ENCODE measurements at regions not wholly inside any gene's neighbourhood (a gene's known extent, or its start where the extent isn't known, plus 50 kb on each side); places are given as distances from the start of the nearest gene placed in this dataset.

DNA sequence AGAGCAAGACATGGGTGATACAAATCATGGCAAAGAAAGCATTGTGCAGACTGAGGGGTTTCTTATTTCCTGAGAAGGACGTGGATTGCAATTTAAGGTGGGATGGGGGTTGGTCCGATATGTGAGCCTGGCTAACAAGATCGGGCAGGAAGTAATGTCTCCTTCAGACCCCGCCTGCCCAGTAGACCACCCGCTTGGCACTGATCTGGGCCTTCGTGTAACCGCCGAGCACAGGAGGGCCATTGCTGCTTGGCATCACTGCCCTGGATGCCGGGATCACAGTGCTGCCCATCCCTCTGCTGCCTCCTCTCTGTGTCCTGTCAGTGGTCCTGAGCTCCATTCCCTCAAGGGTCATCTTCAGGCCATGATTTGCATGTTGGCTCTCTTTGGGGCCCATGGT is 214.6 kb upstream of the ZNF32 start:
- no peak overlapping the region for H3K4me2 ChIP-seq (ENCODE audit: low read length)
- peaks cover 55% of the 10 kb centered on the region for H3K4me1 ChIP-seq (ENCODE audit: control insufficient read depth, insufficient read depth, low read length)
- no peak overlapping the region for H3K4me3 ChIP-seq (ENCODE audit: low read length)
- H3K27me3 ChIP-seq (ENCODE audit: control insufficient read depth, insufficient read depth, low read length): no peaks in the 10 kb centered on the region
- no peaks in the 10 kb centered on the region for H3K9me3 ChIP-seq (replicated peaks; ENCODE audit: low read length)
- H3K9ac ChIP-seq (ENCODE audit: low read depth, low read length): peak overlapping the region; percentile 29
- no peaks in the 10 kb centered on the region for H3K36me3 ChIP-seq (ENCODE audit: insufficient read depth, low read length)

DNA sequence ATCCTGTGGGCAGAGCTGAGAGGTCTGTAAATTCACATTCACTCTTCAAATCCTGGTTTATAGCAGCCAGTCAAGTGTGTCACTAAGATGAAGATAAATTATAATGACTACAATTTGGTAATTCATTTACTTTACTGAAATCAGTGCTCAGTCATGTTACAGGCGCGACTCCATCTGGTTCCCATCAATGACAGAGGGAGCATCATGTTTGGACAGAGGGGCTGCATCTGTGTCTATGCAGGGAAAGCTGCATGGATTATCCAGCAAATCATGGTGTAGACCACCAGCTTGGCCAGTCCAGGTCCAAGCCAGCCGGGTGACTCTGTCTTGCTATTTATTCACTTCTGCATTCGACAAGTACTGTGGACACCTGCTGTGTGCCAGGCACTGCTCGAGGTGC is 214.1 kb upstream of the ZNF32 start:
- H3K36me3 ChIP-seq (ENCODE audit: insufficient read depth, low read length): no peaks in the 10 kb centered on the region
- H3K4me1 ChIP-seq (ENCODE audit: control insufficient read depth, insufficient read depth, low read length): peaks cover 55% of the 10 kb centered on the region
- H3K9me3 ChIP-seq (replicated peaks; ENCODE audit: low read length): no peaks in the 10 kb centered on the region
- H3K9ac ChIP-seq (ENCODE audit: low read depth, low read length): peak overlapping the region; percentile 29
- no peaks in the 10 kb centered on the region for H3K27me3 ChIP-seq (ENCODE audit: control insufficient read depth, insufficient read depth, low read length)
- no peak overlapping the region for H3K4me2 ChIP-seq (ENCODE audit: low read length)
- no peak overlapping the region for H3K4me3 ChIP-seq (ENCODE audit: low read length)

DNA sequence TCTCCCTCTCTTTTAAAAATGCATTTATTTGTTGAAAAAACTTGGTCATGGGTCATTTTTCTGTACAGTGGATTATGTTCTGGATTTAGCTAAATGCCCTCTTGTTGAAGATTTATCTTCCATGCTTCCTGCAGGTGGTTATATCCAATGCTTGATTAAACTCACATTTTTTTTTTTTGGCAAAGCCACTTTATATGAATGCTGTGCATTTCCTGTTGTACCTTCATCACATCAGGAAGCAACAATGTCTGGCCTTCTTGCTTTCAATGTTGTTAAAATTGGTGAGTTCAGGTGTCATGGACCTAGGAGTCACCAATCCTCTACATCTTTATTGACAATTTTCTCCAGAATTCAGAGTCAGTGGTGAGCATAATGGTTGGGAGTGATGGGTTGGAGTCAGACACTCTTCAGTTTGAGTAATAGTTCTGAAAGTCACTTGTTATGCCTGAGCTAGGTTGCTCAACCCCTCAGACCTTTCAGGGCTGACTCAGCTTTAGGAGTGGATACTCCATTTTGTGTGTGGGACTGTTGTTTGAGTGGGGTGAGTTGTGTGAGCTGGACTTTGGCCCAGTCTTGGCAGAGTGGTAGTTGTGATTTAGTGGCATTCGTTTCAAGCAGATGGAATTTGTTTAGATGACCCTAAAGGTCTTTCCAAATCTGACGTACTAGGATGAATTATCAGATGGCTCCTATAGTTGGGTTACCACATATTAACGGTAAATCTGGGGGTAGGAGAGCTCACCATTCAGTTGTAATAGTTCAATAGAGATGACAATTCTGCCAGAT is 213.5 kb upstream of the ZNF32 start:
- Histone ChIP-seq H3K9me3 (replicated peaks; ENCODE audit: low read length) (no peaks in the 10 kb centered on the region), H3K4me3 (ENCODE audit: low read length) (no peak overlapping the region), H3K4me2 (ENCODE audit: low read length) (peak overlapping the region; percentile 15), H3K27me3 (ENCODE audit: control insufficient read depth, insufficient read depth, low read length) (no peaks in the 10 kb centered on the region), H3K36me3 (ENCODE audit: insufficient read depth, low read length) (no peaks in the 10 kb centered on the region), H3K4me1 (ENCODE audit: control insufficient read depth, insufficient read depth, low read length) (peaks cover 55% of the 10 kb centered on the region), H3K9ac (ENCODE audit: low read depth, low read length) (peak overlapping the region; percentile 29)

GRCh38 chr10:43859016-43859525 is 210.4 kb upstream of the ZNF32 start:
- Histone ChIP-seq H3K4me1 (ENCODE audit: control insufficient read depth, insufficient read depth, low read length) (peaks cover 51% of the 10 kb centered on the region), H3K9me3 (replicated peaks; ENCODE audit: low read length) (no peaks in the 10 kb centered on the region), H3K36me3 (ENCODE audit: insufficient read depth, low read length) (no peaks in the 10 kb centered on the region), H3K9ac (ENCODE audit: low read depth, low read length) (no peak overlapping the region), H3K27me3 (ENCODE audit: control insufficient read depth, insufficient read depth, low read length) (no peaks in the 10 kb centered on the region), H3K4me3 (ENCODE audit: low read length) (no peak overlapping the region), H3K4me2 (ENCODE audit: low read length) (no peak overlapping the region)

- Histone ChIP-seq H3K27me3 (ENCODE audit: control insufficient read depth, insufficient read depth, low read length) (no peaks in the 10 kb centered on the region), H3K9me3 (replicated peaks; ENCODE audit: low read length) (no peaks in the 10 kb centered on the region), H3K4me3 (ENCODE audit: low read length) (no peak overlapping the region), H3K4me1 (ENCODE audit: control insufficient read depth, insufficient read depth, low read length) (peaks cover 48% of the 10 kb centered on the region), H3K36me3 (ENCODE audit: insufficient read depth, low read length) (no peaks in the 10 kb centered on the region), H3K9ac (ENCODE audit: low read depth, low read length) (no peak overlapping the region), H3K4me2 (ENCODE audit: low read length) (peak overlapping the region; percentile 8)
Measured at GRCh38 chr10:43857931-43858315, 209.2 kb upstream of the ZNF32 start.

DNA sequence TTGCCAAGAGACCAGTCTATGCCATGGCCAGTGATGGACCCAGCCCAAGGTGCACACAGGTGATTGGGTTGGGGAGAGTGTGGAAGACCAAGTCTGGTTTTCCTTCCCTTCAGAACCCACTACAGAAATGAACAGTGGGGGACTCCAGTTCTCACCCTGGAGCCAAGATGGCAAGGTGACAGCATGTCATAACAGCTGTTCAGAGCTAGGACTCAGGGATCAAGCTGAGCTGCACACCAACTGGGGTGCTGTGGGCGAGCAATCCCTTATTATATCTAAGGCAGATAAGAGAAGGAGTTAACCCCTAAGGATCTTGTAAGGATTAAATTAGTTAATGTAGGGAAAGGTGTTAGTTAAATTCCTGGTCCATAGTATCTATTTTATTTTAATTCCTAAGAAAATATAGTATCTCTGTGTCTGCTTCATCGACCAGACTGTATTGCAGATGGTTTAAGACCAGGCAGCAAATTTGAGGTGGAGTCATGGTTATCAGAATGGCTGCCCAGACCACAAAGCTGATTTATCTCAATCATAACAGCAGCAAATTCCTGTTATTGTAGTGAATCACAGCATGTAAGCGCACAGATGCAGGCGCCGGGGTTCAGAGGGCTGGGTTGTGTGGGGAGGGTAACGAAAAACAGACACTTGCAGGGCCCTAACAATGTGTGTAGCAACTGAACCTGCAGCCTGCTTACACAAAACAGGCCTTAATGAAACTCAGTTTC is 208.7 kb upstream of the ZNF32 start:
- Histone ChIP-seq H3K9ac (ENCODE audit: low read depth, low read length) (peak overlapping the region; percentile 8), H3K4me2 (ENCODE audit: low read length) (peak overlapping the region; percentile 60)

DNA sequence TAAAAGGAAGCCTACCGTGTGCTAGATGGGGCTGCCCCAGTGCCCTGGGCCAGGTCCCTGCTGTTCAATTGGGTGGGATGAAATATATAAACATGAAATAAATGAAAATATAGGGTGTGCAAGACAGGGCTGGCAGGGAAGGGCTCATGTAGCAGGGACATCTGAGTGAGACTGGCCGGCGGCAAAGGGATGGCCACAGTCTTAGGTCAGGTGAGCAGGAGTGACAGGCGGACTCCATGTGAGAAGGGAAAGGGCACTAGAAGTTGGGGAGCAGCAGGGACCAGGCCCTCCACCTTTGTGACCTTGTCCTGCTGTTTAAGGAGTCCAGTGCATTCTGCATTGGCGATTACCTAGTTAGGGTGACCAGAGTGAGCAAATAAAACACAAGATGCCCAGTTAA is 207.6 kb upstream of the ZNF32 start:
- Histone ChIP-seq H3K4me1 (ENCODE audit: control insufficient read depth, insufficient read depth, low read length) (peaks cover 35% of the 10 kb centered on the region), H3K4me3 (ENCODE audit: low read length) (no peak overlapping the region), H3K9me3 (replicated peaks; ENCODE audit: low read length) (no peaks in the 10 kb centered on the region), H3K9ac (ENCODE audit: low read depth, low read length) (no peak overlapping the region), H3K4me2 (ENCODE audit: low read length) (no peak overlapping the region), H3K36me3 (ENCODE audit: insufficient read depth, low read length) (no peaks in the 10 kb centered on the region), H3K27me3 (ENCODE audit: control insufficient read depth, insufficient read depth, low read length) (no peaks in the 10 kb centered on the region)

More for the DNA sequence above, 208.7 kb upstream of the ZNF32 start:
- Histone ChIP-seq H3K4me3 (ENCODE audit: low read length) (no peak overlapping the region), H3K27me3 (ENCODE audit: control insufficient read depth, insufficient read depth, low read length) (no peaks in the 10 kb centered on the region), H3K4me1 (ENCODE audit: control insufficient read depth, insufficient read depth, low read length) (peaks cover 43% of the 10 kb centered on the region), H3K9me3 (replicated peaks; ENCODE audit: low read length) (no peaks in the 10 kb centered on the region), H3K36me3 (ENCODE audit: insufficient read depth, low read length) (no peaks in the 10 kb centered on the region)

DNA sequence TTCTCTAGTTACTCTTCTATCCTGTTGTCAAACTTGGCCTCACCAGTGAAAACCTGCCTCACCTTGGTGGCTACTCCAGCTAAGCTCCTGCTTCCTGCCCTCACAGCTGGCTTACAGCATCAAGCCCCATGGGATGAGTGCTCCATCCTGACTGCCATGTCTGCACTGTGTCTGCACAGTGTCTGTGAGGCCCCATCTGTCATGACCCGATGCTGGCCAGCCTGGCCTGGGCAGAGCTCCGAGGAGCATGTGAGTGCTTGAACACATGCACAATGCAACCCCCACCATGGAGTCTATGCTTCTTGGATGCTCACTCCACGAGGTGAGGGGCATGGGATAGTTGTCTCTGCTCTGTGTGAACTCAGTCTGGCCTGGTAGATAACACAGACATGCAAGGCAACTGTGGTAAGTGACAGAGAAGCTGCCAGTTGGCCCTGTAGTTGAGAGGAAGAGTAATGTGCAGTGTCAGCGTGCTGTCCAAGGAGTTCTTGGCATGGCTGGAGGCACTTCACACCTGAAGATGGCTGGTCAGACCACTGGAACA is 207.1 kb upstream of the ZNF32 start:
- Histone ChIP-seq H3K36me3 (ENCODE audit: insufficient read depth, low read length) (no peaks in the 10 kb centered on the region), H3K9ac (ENCODE audit: low read depth, low read length) (no peak overlapping the region), H3K9me3 (replicated peaks; ENCODE audit: low read length) (no peaks in the 10 kb centered on the region), H3K4me3 (ENCODE audit: low read length) (no peak overlapping the region), H3K4me2 (ENCODE audit: low read length) (no peak overlapping the region), H3K4me1 (ENCODE audit: control insufficient read depth, insufficient read depth, low read length) (peaks cover 35% of the 10 kb centered on the region), H3K27me3 (ENCODE audit: control insufficient read depth, insufficient read depth, low read length) (no peaks in the 10 kb centered on the region)

GRCh38 chr10:43854007-43854406 is 205.3 kb upstream of the ZNF32 start:
- no peak overlapping the region for H3K9ac ChIP-seq (ENCODE audit: low read depth, low read length)
- H3K9me3 ChIP-seq (replicated peaks; ENCODE audit: low read length): no peaks in the 10 kb centered on the region
- H3K4me1 ChIP-seq (ENCODE audit: control insufficient read depth, insufficient read depth, low read length): peaks cover 35% of the 10 kb centered on the region
- H3K4me3 ChIP-seq (ENCODE audit: low read length): no peak overlapping the region
- no peaks in the 10 kb centered on the region for H3K36me3 ChIP-seq (ENCODE audit: insufficient read depth, low read length)
- no peaks in the 10 kb centered on the region for H3K27me3 ChIP-seq (ENCODE audit: control insufficient read depth, insufficient read depth, low read length)
- peak overlapping the region; percentile 22 for H3K4me2 ChIP-seq (ENCODE audit: low read length)

DNA sequence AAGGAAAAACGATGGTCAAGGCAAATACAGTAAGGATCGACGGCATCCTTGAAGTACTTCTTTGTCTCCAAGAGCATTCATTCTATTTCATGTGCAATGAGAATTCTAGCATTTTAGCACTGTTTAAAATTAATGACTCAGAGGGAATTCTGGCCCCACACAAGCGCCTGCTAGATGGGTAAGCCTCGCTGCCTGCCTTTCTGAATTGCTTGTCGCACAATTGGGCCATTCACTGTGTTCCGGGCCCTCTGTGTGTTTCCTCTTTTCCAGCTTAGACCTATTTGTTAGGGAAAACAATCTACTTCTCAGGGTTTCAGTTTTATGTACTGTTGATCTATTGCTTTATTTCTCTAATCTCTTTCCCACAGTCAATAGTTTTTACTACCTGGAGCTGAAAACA is 204.7 kb upstream of the ZNF32 start:
- Histone ChIP-seq H3K4me3 (ENCODE audit: low read length) (no peak overlapping the region), H3K9me3 (replicated peaks; ENCODE audit: low read length) (no peaks in the 10 kb centered on the region), H3K27me3 (ENCODE audit: control insufficient read depth, insufficient read depth, low read length) (no peaks in the 10 kb centered on the region), H3K4me2 (ENCODE audit: low read length) (no peak overlapping the region), H3K4me1 (ENCODE audit: control insufficient read depth, insufficient read depth, low read length) (peaks cover 33% of the 10 kb centered on the region), H3K9ac (ENCODE audit: low read depth, low read length) (no peak overlapping the region), H3K36me3 (ENCODE audit: insufficient read depth, low read length) (no peaks in the 10 kb centered on the region)

- Histone ChIP-seq H3K4me1 (ENCODE audit: control insufficient read depth, insufficient read depth, low read length) (peaks cover 26% of the 10 kb centered on the region), H3K27me3 (ENCODE audit: control insufficient read depth, insufficient read depth, low read length) (no peaks in the 10 kb centered on the region), H3K9ac (ENCODE audit: low read depth, low read length) (no peak overlapping the region), H3K9me3 (replicated peaks; ENCODE audit: low read length) (no peaks in the 10 kb centered on the region), H3K4me3 (ENCODE audit: low read length) (no peak overlapping the region), H3K4me2 (ENCODE audit: low read length) (no peak overlapping the region), H3K36me3 (ENCODE audit: insufficient read depth, low read length) (no peaks in the 10 kb centered on the region)
Measured at GRCh38 chr10:43852644-43853214, 204.0 kb upstream of the ZNF32 start.

Data from skeletal muscle satellite cell (primary cell).